GM23248 (cell line): ENCODE measurements at regions not wholly inside any gene's neighbourhood (a gene's known extent, or its start where the extent isn't known, plus 50 kb on each side); places are given as distances from the start of the nearest gene placed in this dataset.

Experiments used
- DNase-seq: peaks from one replicate; pipeline ENCODE4 v3.0.0-alpha.2; 2015
- H2AFZ ChIP-seq: fragments of 200-600 bp; sonication (generic); 2 replicates; pipeline ENCODE4 v1.6.1; 2016; ENCODE audit warnings: antibody characterized with exemption
- H3F3A ChIP-seq: fragments of 200-600 bp; sonication (generic); 2 replicates; pipeline ENCODE4 v1.6.1; 2016; ENCODE audit warnings: mild to moderate bottlenecking, antibody characterized with exemption, mixed run types; ENCODE audit not compliant: insufficient read depth
- H3K27ac ChIP-seq: fragments of 200-600 bp; sonication (generic); 2 replicates; pipeline ENCODE4 v1.5.1; 2016; ENCODE audit warnings: mild to moderate bottlenecking
- H3K27me3 ChIP-seq: fragments of 200-600 bp; sonication (generic); replicated peaks from 2 replicates; pipeline ENCODE4 v1.6.1; 2016; ENCODE audit warnings: mild to moderate bottlenecking; ENCODE audit not compliant: insufficient read depth
- H3K36me3 ChIP-seq: fragments of 200-600 bp; sonication (generic); 2 replicates; pipeline ENCODE4 v1.6.1; 2016; ENCODE audit warnings: low read depth, mild to moderate bottlenecking
- H3K4me1 ChIP-seq: fragments of 200-600 bp; sonication (generic); 2 replicates; pipeline ENCODE4 v1.6.1; 2016; ENCODE audit warnings: mild to moderate bottlenecking; ENCODE audit not compliant: insufficient read depth
- H3K4me2 ChIP-seq: fragments of 200-600 bp; sonication (generic); one replicate; pipeline ENCODE4 v1.6.1; 2016; ENCODE audit warnings: mild to moderate bottlenecking; ENCODE audit not compliant: unreplicated experiment
- H3K4me3 ChIP-seq: fragments of 200-600 bp; sonication (generic); 2 replicates; pipeline ENCODE4 v1.5.1; 2016; ENCODE audit warnings: mild to moderate bottlenecking
- H3K79me2 ChIP-seq: fragments of 200-600 bp; sonication (generic); 2 replicates; pipeline ENCODE4 v1.6.1; 2016; ENCODE audit warnings: mild to moderate bottlenecking; ENCODE audit not compliant: insufficient read depth
- H3K9ac ChIP-seq: fragments of 200-600 bp; sonication (generic); 2 replicates; pipeline ENCODE4 v1.6.1; 2016; ENCODE audit warnings: mild to moderate bottlenecking
- H3K9me2 ChIP-seq: fragments of 200-600 bp; sonication (generic); 2 replicates; pipeline ENCODE4 v1.6.1; 2016; ENCODE audit warnings: mixed run types, mild to moderate bottlenecking, moderate library complexity; ENCODE audit not compliant: insufficient read depth
- H3K9me3 ChIP-seq: fragments of 200-600 bp; sonication (generic); one replicate; pipeline ENCODE4 v1.6.1; 2017; ENCODE audit warnings: low read depth
- H4K20me1 ChIP-seq: fragments of 200-600 bp; sonication (generic); 2 replicates; pipeline ENCODE4 v1.6.0; 2016; ENCODE audit not compliant: insufficient read depth
- EZH2 ChIP-seq: fragments of 200-600 bp; sonication (generic); IDR thresholded peaks from 2 replicates; pipeline ENCODE4 v1.6.1; 2018; ENCODE audit warnings: antibody characterized with exemption, mild to moderate bottlenecking; ENCODE audit not compliant: insufficient read depth, poor library complexity, severe bottlenecking
- EZH2phosphoT487 ChIP-seq: fragments of 200-600 bp; sonication (generic); IDR thresholded peaks from 2 replicates; pipeline ENCODE4 v1.6.1; 2018; ENCODE audit warnings: antibody characterized with exemption, moderate library complexity, mild to moderate bottlenecking, low read depth; ENCODE audit not compliant: insufficient read depth
- WGBS, 2 experiments: methylation state at CpG; one replicate each; pipeline ENCODE4 v1.1.6; 2015 to 2017; ENCODE audit warnings: low lambda C conversion rate in 2 of 2, low coverage in 1 of 2; ENCODE audit errors: missing lambda C conversion rate in 2 of 2; 5-methylcytosine and 5-hydroxymethylcytosine counted together
- in situ Hi-C: fragments of 300-500 bp; cut with MboI; formaldehyde crosslinking; loops from 2 replicates; pipeline ENCODE4 v1.15.0; 2020

- Histone ChIP-seq H3F3A (no peaks in the 10 kb centered on the region), H3K79me2 (no peaks in the 10 kb centered on the region), H3K4me2 (no peak overlapping the region), H3K27me3 (0 out of 2 replicates have a peak, but pooled peaks cover 7% of the 10 kb centered on the region), H4K20me1 (no peaks in the 10 kb centered on the region), H2AFZ (no peak overlapping the region), H3K27ac (no peak overlapping the region), H3K4me3 (no peak overlapping the region), H3K9ac (no peak overlapping the region), H3K9me2 (no peaks in the 10 kb centered on the region), H3K36me3 (no peaks in the 10 kb centered on the region), H3K9me3 (no peaks in the 10 kb centered on the region), H3K4me1 (no peaks in the 10 kb centered on the region)
- no peak for DNase-seq
- TF ChIP-seq EZH2phosphoT487 (no peak), EZH2 (no peak)
- 40 to 43% methylated on average over 6 of the region's 6 CpGs for WGBS, 2 experiments
- in situ Hi-C loops, result no loop called here
Measured at GRCh38 chr5:91898019-91898418, 514.9 kb upstream of the ARRDC3 start.

GRCh38 chr5:91888810-91889209, 505.7 kb upstream of the ARRDC3 start:
- H3K79me2 ChIP-seq, result no peaks in the 10 kb centered on the region
- H3F3A ChIP-seq, result no peaks in the 10 kb centered on the region
- TF ChIP-seq EZH2phosphoT487 (no peak), EZH2 (no peak)
- no peaks in the 10 kb centered on the region for H3K27me3 ChIP-seq
- no peak overlapping the region for H3K4me3 ChIP-seq
- no peak for DNase-seq
- H4K20me1 ChIP-seq, result no peaks in the 10 kb centered on the region
- H3K9me3 ChIP-seq, result no peaks in the 10 kb centered on the region
- 40 to 50% methylated on average over 1 of the region's 1 CpG for WGBS, 2 experiments
- H3K36me3 ChIP-seq, result no peaks in the 10 kb centered on the region
- no peak overlapping the region for H2AFZ ChIP-seq
- H3K4me2 ChIP-seq, result no peak overlapping the region
- H3K27ac ChIP-seq, result no peak overlapping the region
- no peaks in the 10 kb centered on the region for H3K9me2 ChIP-seq
- no peaks in the 10 kb centered on the region for H3K4me1 ChIP-seq
- in situ Hi-C loops, result no loop called here
- no peak overlapping the region for H3K9ac ChIP-seq

- Histone ChIP-seq H3K79me2 (no peaks in the 10 kb centered on the region), H2AFZ (no peak overlapping the region), H3K27ac (no peak overlapping the region), H4K20me1 (no peaks in the 10 kb centered on the region), H3F3A (no peaks in the 10 kb centered on the region), H3K9me2 (no peaks in the 10 kb centered on the region), H3K4me2 (no peak overlapping the region), H3K27me3 (no peaks in the 10 kb centered on the region), H3K4me3 (no peak overlapping the region), H3K4me1 (no peaks in the 10 kb centered on the region), H3K36me3 (no peaks in the 10 kb centered on the region), H3K9me3 (no peaks in the 10 kb centered on the region), H3K9ac (no peak overlapping the region)
- no peak for DNase-seq
- TF ChIP-seq EZH2 (no peak), EZH2phosphoT487 (no peak)
- WGBS, 2 experiments, result 16 to 18% methylated on average over 8 of the region's 8 CpGs
- in situ Hi-C loops, result no loop called here
Measured at GRCh38 chr5:91885291-91886265, 502.5 kb upstream of the ARRDC3 start.

GRCh38 chr5:91884036-91884435, 500.9 kb upstream of the ARRDC3 start:
- in situ Hi-C loops, result no loop called here
- H3K27me3 ChIP-seq, result no peaks in the 10 kb centered on the region
- 56 to 59% methylated on average over 1 of the region's 1 CpG for WGBS, 2 experiments

More at GRCh38 chr5:91884036-91884435, 500.9 kb upstream of the ARRDC3 start:
- TF ChIP-seq EZH2, result no peak
- no peak for TF ChIP-seq EZH2phosphoT487
- Histone ChIP-seq H3K4me3 (no peak overlapping the region), H3K4me2 (no peak overlapping the region), H3K9me2 (no peaks in the 10 kb centered on the region), H3K27ac (no peak overlapping the region), H2AFZ (no peak overlapping the region), H4K20me1 (no peaks in the 10 kb centered on the region), H3K9ac (no peak overlapping the region), H3K36me3 (no peaks in the 10 kb centered on the region), H3F3A (no peaks in the 10 kb centered on the region), H3K79me2 (no peaks in the 10 kb centered on the region), H3K4me1 (no peaks in the 10 kb centered on the region), H3K9me3 (no peaks in the 10 kb centered on the region)
- no peak for DNase-seq
